T-helper 17 cell (primary cell): ENCODE measurements at regions not wholly inside any gene's neighbourhood (a gene's known extent, or its start where the extent isn't known, plus 50 kb on each side); places are given as distances from the start of the nearest gene placed in this dataset.

Source experiments
- ATAC-seq: fragments of 150-1000 bp; cut with Tn5 transposase; 2 replicates; pipeline ENCODE4 v1.10.0; 2021; ENCODE audit warnings: mild to moderate bottlenecking, moderate library complexity
- DNase-seq, 3 donors: peaks; one replicate each; pipeline versions ENCODE4 v3.0.0 to v3.0.0-alpha.2; 2020 to 2021
- H3K9me3 ChIP-seq: one replicate; pipeline ENCODE4 v1.7.0; 2013; ENCODE audit warnings: low read length, mild to moderate bottlenecking; ENCODE audit not compliant: control insufficient read depth, poor library complexity, severe bottlenecking
- H3K27ac Mint-ChIP-seq: one replicate; pipeline ENCODE4 v1.8.0; 2022; ENCODE audit warnings: mild to moderate bottlenecking, moderate library complexity, mixed read lengths
- H3K27me3 Mint-ChIP-seq: one replicate; pipeline ENCODE4 v1.8.0; 2022; ENCODE audit warnings: mixed read lengths
- H3K36me3 Mint-ChIP-seq: one replicate; pipeline ENCODE4 v1.8.0; 2022; ENCODE audit warnings: low read depth, mixed read lengths
- H3K4me1 Mint-ChIP-seq: one replicate; pipeline ENCODE4 v1.8.0; 2022; ENCODE audit warnings: mild to moderate bottlenecking, mixed read lengths
- H3K4me3 Mint-ChIP-seq: one replicate; pipeline ENCODE4 v1.8.0; 2022; ENCODE audit warnings: mild to moderate bottlenecking, moderate library complexity, mixed read lengths

DNA sequence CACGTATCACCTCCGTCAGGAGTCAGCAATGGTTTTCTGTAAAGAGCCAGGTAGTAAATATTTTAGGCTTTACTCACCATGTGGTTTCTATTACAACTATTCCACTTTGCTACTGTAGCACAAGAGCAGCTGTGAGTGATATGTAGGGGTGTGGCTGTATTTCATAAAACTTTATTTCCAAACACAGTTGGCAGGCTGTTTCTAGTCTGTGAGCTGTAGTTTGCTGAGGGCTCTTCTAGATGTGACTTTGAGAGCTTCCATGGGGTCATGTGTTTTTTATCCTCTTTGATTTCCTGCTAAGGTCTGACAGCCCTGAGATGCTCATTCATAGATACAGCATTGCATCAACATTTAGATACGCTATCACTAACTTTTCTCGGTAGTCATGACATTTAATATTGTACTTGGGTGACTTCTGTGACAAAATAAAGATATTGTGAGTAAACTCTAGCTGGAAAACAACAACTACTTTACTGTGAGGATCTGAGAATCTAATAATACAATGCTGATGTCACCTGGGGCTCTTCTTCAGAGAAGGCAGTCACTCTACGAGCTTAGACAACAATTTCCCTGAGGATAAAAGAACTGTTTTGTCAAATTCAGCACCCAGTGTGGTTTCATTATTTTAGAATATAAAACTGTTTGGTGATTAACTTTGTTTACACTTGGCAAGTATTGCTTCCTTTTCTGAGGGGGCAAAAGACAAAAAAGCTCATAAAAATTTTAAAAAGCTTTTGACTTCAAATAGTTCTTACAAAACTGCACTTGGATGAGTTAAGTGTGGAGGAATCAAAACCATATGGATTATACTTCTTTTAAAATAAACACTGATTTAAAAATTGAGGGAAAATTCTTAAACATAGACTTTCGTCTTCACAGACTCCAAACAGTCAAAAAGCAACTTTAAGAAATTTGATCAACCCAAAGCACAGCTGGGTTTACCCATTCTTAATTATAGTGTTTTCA lies 231.2 kb upstream of the DCN start:
- DNase-seq (no peak), ATAC-seq (no peak)
- H3K27ac Mint-ChIP-seq, result no peak overlapping the region
- no peaks in the 10 kb centered on the region for H3K9me3 ChIP-seq
- no peaks in the 10 kb centered on the region for H3K36me3 Mint-ChIP-seq
- no peaks in the 10 kb centered on the region for H3K4me1 Mint-ChIP-seq
- peaks cover 7% of the 10 kb centered on the region for H3K27me3 Mint-ChIP-seq
- no peak overlapping the region for H3K4me3 Mint-ChIP-seq

DNA sequence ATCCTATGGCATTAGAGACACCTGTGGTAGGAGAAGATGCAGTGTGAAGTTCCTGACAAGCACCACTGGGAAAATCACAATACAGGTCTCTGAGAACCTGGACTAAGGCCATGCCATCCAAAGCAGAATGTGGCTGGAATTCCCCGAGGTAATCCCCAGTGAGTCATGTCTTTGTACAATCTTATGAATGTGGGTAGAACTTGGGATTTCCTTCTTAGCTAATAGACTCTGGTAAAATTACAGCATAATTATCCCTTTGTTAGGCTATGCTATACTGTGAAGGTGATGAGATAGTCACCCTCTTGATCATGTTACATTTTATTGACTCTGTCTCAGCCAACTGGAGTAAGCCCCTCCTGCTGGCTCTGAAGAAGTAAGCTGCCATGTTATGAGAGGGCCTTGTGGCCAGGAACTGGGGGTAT lies 224.3 kb upstream of the DCN start:
- no peak overlapping the region for H3K27ac Mint-ChIP-seq
- no peaks in the 10 kb centered on the region for H3K9me3 ChIP-seq
- no peaks in the 10 kb centered on the region for H3K4me1 Mint-ChIP-seq
- H3K27me3 Mint-ChIP-seq, result no peaks in the 10 kb centered on the region
- DNase-seq, result no peak
- ATAC-seq, result peak; percentile 40
- no peak overlapping the region for H3K4me3 Mint-ChIP-seq
- no peaks in the 10 kb centered on the region for H3K36me3 Mint-ChIP-seq

DNA sequence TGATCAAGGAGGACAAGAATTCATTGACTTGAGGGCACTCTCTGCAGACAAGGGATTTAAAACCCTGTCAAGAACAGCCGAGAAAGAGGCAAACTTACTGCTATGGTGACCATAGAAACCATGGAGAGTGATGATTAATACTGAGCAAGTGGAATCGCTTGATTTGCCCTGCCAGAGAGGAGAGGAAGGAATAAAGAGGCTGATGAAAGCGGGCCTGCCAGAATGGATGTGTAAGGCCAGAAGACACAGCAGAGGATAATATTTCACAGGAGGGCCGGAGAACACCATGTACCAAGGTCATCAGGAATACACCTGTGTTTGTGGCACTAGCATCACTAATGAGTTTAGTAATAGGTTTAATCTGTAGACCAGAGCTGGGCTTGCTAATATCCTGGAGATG lies 221.8 kb upstream of the DCN start:
- no peak overlapping the region for H3K27ac Mint-ChIP-seq
- ATAC-seq (no peak), DNase-seq (no peak)
- no peaks in the 10 kb centered on the region for H3K27me3 Mint-ChIP-seq
- no peak overlapping the region for H3K4me3 Mint-ChIP-seq
- H3K9me3 ChIP-seq, result no peaks in the 10 kb centered on the region
- no peaks in the 10 kb centered on the region for H3K36me3 Mint-ChIP-seq
- H3K4me1 Mint-ChIP-seq, result no peaks in the 10 kb centered on the region

DNA sequence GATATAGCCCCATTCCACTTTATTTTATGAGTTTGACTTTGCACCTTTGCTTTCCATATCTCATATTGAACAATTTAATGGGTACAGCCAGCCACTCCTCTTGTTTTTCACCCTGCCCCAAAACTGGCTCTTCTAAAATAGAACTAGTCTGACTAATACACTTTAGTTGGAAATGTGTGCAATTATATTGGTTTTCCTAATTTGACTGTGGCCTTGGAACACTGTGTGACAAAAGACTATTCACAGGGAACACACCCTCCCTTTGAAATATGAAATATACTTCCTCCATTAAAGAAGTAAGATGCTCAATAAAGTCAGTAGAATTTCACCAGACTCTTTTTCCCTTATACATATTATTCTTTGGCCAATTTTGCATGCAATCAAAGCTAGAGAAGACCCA lies 218.6 kb upstream of the DCN start:
- no peak overlapping the region for H3K4me3 Mint-ChIP-seq
- H3K4me1 Mint-ChIP-seq, result no peaks in the 10 kb centered on the region
- no peaks in the 10 kb centered on the region for H3K36me3 Mint-ChIP-seq
- no peaks in the 10 kb centered on the region for H3K27me3 Mint-ChIP-seq
- DNase-seq (no peak), ATAC-seq (no peak)
- H3K27ac Mint-ChIP-seq, result no peak overlapping the region
- H3K9me3 ChIP-seq, result no peaks in the 10 kb centered on the region

DNA sequence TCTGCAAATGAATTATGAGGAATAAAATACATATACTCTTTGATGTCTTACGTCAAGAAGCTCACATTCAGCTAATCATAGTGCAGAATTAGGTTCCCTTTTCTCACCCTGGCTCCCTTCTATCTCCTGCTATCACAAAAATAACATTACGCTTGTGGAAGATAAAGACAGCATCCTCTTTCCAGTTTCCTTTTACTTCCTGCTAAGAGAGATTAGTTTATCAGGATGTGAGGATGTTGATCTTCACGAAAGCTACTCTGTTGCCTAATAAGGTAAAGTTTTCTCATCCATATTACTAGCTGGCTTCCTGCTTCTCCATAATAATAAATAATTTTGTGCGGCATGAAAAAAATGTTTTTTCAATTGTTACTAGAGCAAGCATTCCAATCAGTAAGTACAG lies 217.7 kb upstream of the DCN start:
- Mint-ChIP-seq H3K27ac (peak overlapping the region; percentile 54), H3K27me3 (no peaks in the 10 kb centered on the region), H3K4me3 (no peak overlapping the region), H3K36me3 (no peaks in the 10 kb centered on the region), H3K4me1 (no peaks in the 10 kb centered on the region)
- DNase-seq, result no peak
- no peaks in the 10 kb centered on the region for H3K9me3 ChIP-seq
- no peak for ATAC-seq

DNA sequence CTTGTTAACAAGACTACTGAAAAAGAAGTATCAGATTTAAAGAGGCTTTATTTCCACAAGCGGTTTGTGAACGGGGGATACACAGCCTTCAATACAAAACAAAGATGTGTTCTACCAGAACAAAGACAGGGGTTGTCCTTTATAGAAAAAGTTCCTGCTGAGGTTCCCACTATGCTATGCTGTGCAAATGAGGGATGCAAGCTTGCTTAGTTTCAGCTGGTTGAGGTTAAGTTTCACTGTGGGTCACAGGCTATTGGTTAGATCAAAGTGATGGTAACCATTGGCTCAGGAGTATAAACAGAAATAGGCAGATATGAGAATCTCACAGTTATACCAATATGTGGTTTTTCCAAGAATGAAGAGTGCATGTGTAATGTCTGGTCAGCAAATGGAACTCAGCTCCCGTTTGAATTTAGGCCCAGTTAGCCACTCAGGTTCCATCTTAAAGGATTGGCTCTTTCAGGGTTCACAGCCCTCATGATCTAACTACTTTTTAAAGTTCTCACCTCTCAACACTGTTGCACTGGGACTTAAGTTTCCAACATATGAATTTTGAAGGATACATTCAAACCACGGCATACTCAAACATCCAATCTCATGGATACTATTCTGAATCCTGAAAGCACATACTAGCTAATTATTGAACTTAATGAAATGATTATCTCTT lies 215.4 kb upstream of the DCN start:
- Mint-ChIP-seq H3K4me3 (no peak overlapping the region), H3K27ac (no peak overlapping the region)
- no peak for ATAC-seq

DNA sequence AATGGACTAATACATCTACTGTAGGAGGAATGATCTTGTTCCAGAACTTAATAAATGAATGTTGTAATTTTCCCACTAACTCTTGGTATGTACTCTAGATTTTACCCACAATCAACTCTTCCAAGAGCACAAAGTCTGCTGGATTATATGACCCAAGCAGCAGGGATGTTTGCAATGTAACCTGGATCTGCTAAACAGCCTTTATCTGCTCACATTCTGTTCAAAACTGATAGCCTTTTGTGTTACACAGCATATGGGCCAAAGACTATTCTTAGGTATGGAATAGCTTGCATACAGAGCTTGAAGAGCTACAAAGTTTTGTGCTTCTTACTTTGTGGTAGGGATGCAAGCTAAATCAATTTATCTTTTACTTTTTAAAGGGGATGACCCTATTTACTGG lies 213.7 kb upstream of the DCN start:
- no peak overlapping the region for H3K4me3 Mint-ChIP-seq
- H3K4me1 Mint-ChIP-seq, result no peaks in the 10 kb centered on the region
- no peak overlapping the region for H3K27ac Mint-ChIP-seq
- DNase-seq, result no peak
- no peaks in the 10 kb centered on the region for H3K36me3 Mint-ChIP-seq
- no peaks in the 10 kb centered on the region for H3K27me3 Mint-ChIP-seq
- no peaks in the 10 kb centered on the region for H3K9me3 ChIP-seq
- no peak for ATAC-seq

More for the DNA sequence above, 215.4 kb upstream of the DCN start:
- Mint-ChIP-seq H3K27me3 (no peaks in the 10 kb centered on the region), H3K36me3 (no peaks in the 10 kb centered on the region), H3K4me1 (no peaks in the 10 kb centered on the region)
- no peak for DNase-seq
- H3K9me3 ChIP-seq, result no peaks in the 10 kb centered on the region

DNA sequence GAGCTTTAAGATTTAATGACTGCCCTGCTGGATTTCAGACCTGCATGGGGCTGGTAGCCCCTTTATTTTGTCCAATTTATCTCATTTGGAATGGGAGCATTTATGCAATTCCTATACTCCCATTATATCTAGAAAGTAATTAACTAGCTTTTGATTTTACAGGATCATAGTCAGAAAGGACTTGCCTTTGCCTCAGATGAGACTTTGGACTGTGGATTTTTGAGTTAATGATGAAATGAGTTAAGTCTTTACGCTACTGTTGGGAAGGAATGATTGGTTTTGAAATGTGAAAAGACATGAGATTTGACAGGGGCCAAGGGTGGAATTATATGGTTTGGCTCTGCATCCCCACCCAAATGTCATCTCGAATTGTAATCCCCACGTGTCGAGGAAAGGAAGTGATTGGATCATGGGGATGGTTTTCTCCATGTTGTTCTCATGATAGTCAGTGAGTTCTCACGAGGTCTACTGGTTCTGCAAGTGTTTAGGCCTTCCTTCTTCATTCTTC lies 213.1 kb upstream of the DCN start:
- H3K9me3 ChIP-seq, result no peaks in the 10 kb centered on the region
- ATAC-seq, result no peak
- Mint-ChIP-seq H3K4me3 (no peak overlapping the region), H3K36me3 (no peaks in the 10 kb centered on the region), H3K27ac (no peak overlapping the region), H3K27me3 (no peaks in the 10 kb centered on the region), H3K4me1 (no peaks in the 10 kb centered on the region)
- DNase-seq, result no peak

DNA sequence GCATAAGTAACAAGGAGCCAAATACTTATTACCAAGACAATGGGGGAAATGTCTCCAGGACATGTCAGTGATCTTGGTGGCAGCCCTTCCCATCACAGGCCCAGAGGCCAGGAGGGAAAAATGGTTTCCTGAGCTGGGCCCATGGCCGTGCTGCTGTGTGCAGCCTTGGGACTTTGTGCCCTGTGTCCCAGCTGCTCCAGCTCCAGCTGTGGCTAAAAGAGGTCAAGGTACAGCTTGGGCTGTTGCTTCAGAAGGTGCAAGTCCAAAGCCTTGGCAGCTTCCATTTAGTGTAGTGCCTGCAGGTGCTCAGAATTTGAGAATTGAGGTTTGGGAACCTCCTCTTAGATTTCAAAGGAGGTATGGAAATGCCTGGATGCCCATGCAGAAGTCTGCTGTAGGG lies 212.3 kb upstream of the DCN start:
- H3K4me1 Mint-ChIP-seq, result no peaks in the 10 kb centered on the region
- no peaks in the 10 kb centered on the region for H3K36me3 Mint-ChIP-seq
- no peak overlapping the region for H3K27ac Mint-ChIP-seq
- no peaks in the 10 kb centered on the region for H3K27me3 Mint-ChIP-seq
- ATAC-seq (no peak), DNase-seq (no peak)
- no peak overlapping the region for H3K4me3 Mint-ChIP-seq
- H3K9me3 ChIP-seq, result no peaks in the 10 kb centered on the region

DNA sequence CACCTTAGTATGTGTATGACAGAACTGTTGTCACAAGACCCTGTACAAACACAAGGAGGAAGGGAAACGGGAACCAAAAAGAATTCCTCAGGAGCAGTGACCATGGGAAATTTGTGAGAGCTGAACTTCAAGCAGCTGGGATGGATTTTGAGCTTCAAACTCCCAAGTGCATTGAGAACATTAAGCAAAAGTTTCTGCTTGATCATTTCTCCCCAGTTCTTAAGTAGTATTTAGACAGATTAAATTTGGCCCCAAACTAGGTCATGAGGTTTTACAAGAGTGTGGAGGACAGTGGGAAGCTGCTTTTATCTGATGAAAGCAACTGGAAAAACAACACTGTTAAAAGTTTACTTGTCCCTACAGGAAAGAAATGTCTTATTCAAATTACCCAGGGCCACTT lies 206.0 kb upstream of the DCN start:
- no peak overlapping the region for H3K4me3 Mint-ChIP-seq
- H3K27ac Mint-ChIP-seq, result no peak overlapping the region
- DNase-seq (no peak), ATAC-seq (no peak)
- H3K36me3 Mint-ChIP-seq, result no peaks in the 10 kb centered on the region
- no peaks in the 10 kb centered on the region for H3K4me1 Mint-ChIP-seq
- H3K9me3 ChIP-seq, result no peaks in the 10 kb centered on the region
- H3K27me3 Mint-ChIP-seq, result peaks cover 10% of the 10 kb centered on the region

DNA sequence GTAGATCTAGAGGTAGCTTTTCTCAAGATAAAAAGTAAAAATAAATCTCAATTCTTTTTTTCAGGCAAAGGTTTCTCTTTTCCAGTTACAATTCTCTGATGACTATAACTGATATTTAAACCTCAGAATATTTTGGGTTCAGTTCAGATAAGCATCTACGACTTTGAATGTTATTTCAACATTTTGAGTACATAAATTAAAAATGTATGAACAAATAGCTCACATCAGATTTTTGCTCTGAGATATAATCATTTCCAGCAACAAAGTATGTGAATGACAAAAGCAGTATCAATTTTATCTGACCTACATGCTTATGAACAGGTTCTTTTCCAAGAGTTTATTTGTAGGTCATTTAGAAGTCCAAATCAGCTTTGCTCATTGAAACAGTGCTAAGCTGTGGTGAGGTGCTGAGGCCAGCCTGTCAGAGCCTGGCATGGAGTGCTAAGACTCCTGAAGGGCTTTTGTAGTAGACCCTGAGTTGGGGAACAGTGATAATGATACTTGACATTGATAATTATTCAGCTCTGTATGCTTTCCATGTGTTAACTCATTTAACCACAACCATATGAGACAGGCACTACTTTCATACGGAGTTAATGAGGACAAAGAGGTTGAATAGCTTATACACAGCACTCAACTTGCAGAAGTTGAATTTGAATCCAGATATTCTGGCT lies 205.0 kb upstream of the DCN start:
- no peak overlapping the region for H3K27ac Mint-ChIP-seq
- no peaks in the 10 kb centered on the region for H3K9me3 ChIP-seq
- H3K27me3 Mint-ChIP-seq, result peaks cover 15% of the 10 kb centered on the region
- DNase-seq, result no peak
- no peaks in the 10 kb centered on the region for H3K36me3 Mint-ChIP-seq
- no peaks in the 10 kb centered on the region for H3K4me1 Mint-ChIP-seq
- ATAC-seq, result no peak
- no peak overlapping the region for H3K4me3 Mint-ChIP-seq

DNA sequence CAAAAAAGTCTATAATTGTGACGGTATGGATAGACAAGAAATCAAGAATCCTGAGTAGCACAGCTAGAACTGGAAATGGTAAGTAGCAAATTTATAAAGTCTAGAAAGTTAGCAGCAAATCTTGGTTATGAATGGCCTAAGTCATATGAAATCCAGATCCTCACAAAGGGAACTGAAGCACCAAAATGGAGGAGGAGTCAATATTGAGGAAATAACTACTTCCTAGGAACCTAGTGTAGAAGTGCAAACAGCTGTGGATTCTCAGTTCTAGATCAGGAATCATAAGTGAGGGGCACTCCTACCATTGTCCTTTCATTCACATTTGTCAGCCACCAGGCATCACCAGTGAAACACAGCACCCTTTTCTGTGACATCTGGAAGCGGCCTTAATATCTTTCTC lies 202.2 kb upstream of the DCN start:
- no peak overlapping the region for H3K27ac Mint-ChIP-seq
- ATAC-seq (no peak), DNase-seq (no peak)
- no peaks in the 10 kb centered on the region for H3K36me3 Mint-ChIP-seq
- H3K4me3 Mint-ChIP-seq, result no peak overlapping the region
- H3K27me3 Mint-ChIP-seq, result peaks cover 32% of the 10 kb centered on the region
- peaks cover 4% of the 10 kb centered on the region for H3K4me1 Mint-ChIP-seq
- no peaks in the 10 kb centered on the region for H3K9me3 ChIP-seq

DNA sequence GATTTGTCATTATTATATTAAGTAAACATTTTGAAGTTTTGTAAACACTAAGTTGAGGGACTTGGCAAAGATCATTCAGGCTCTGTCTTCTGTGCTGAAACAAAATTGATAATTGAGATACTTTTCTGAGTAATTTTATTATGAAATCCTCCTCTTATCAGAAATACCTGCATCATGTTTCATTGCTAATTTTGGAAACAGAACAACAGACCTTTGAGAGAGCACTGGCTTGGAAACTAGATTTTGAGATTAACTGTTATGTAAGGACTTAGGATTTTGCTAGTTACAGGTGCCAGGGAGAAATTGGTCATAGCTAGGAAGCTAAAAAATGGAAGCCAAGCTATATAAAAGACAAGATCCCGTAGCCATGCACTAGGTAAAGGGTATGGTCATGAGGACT lies 201.7 kb upstream of the DCN start:
- Mint-ChIP-seq H3K27ac (no peak overlapping the region), H3K27me3 (peaks cover 32% of the 10 kb centered on the region), H3K36me3 (no peaks in the 10 kb centered on the region), H3K4me3 (no peak overlapping the region), H3K4me1 (peaks cover 4% of the 10 kb centered on the region)
- DNase-seq, result no peak
- ATAC-seq, result no peak
- no peaks in the 10 kb centered on the region for H3K9me3 ChIP-seq
